ENCODE measurements at regions not wholly inside any gene's neighbourhood (a gene's known extent, or its start where the extent isn't known, plus 50 kb on each side); places are given as distances from the start of the nearest gene placed in this dataset.

- no peaks in the 10 kb centered on the region for H3K27me3 ChIP-seq
- TF ChIP-seq CTCF (IDR thresholded peaks at IDR 0.05) (no peak), POLR2A (IDR thresholded peaks at IDR 0.05) (no peak)
- no peaks in the 10 kb centered on the region for H3K9me3 ChIP-seq (replicated peaks in 1 of 3)
- WGBS, 4 donors, result 52 to 60% (median 57%) methylated on average over 4 of the region's 4 CpGs
- H3K4me3 ChIP-seq, result no peak overlapping the region
- no peaks in the 10 kb centered on the region for H3K36me3 ChIP-seq (replicated peaks in 1 of 2)
- no peaks in the 10 kb centered on the region for H3K4me1 ChIP-seq (replicated peaks in 1 of 2)
- no peak for DNase-seq
- intact Hi-C loops (cut with DNase I), result no loop called here
- H3K27ac ChIP-seq, result no peak overlapping the region
Observed at GRCh38 chr13:83752141-83752540, 130.1 kb downstream of the SLITRK1 start.

- TF ChIP-seq CTCF (IDR thresholded peaks at IDR 0.05) (no peak), POLR2A (IDR thresholded peaks at IDR 0.05) (no peak)
- DNase-seq, result no peak
- intact Hi-C loops (cut with DNase I), result no loop called here
- H3K9me3 ChIP-seq (replicated peaks in 1 of 3), result no peaks in the 10 kb centered on the region
- H3K4me3 ChIP-seq, result no peak overlapping the region
- H3K27ac ChIP-seq, result no peak overlapping the region
- H3K36me3 ChIP-seq (replicated peaks in 1 of 2), result no peaks in the 10 kb centered on the region
- no peaks in the 10 kb centered on the region for H3K27me3 ChIP-seq
- H3K4me1 ChIP-seq (replicated peaks in 1 of 2), result no peaks in the 10 kb centered on the region
Observed at GRCh38 chr13:83740622-83741021, 141.7 kb downstream of the SLITRK1 start.

- no peak overlapping the region for H3K27ac ChIP-seq
- no peaks in the 10 kb centered on the region for H3K27me3 ChIP-seq
- 81 to 86% (median 84%) methylated on average over 4 of the region's 4 CpGs for WGBS, 4 donors
- H3K9me3 ChIP-seq (replicated peaks in 1 of 3), result no peaks in the 10 kb centered on the region
- H3K4me1 ChIP-seq (replicated peaks in 1 of 2), result no peaks in the 10 kb centered on the region
- H3K36me3 ChIP-seq (replicated peaks in 1 of 2), result no peaks in the 10 kb centered on the region
- no peak overlapping the region for H3K4me3 ChIP-seq
- TF ChIP-seq POLR2A (IDR thresholded peaks at IDR 0.05) (no peak), CTCF (IDR thresholded peaks at IDR 0.05) (no peak)
- intact Hi-C loops (cut with DNase I), result no loop called here
- no peak for DNase-seq
Observed at GRCh38 chr13:83738407-83738806, 143.9 kb downstream of the SLITRK1 start.

GRCh38 chr13:83733293-83733692 is 149.0 kb downstream of the SLITRK1 start:
- no peak overlapping the region for H3K4me3 ChIP-seq
- H3K27me3 ChIP-seq, result no peaks in the 10 kb centered on the region
- no peaks in the 10 kb centered on the region for H3K4me1 ChIP-seq (replicated peaks in 1 of 2)
- H3K27ac ChIP-seq, result no peak overlapping the region
- no peak for DNase-seq
- H3K9me3 ChIP-seq (replicated peaks in 1 of 3), result no peaks in the 10 kb centered on the region
- TF ChIP-seq CTCF (IDR thresholded peaks at IDR 0.05), result no peak
- no peak for TF ChIP-seq POLR2A (IDR thresholded peaks at IDR 0.05)
- no peaks in the 10 kb centered on the region for H3K36me3 ChIP-seq (replicated peaks in 1 of 2)
- intact Hi-C loops (cut with DNase I), result no loop called here
